ENCODE measurements at regions not wholly inside any gene's neighbourhood (a gene's known extent, or its start where the extent isn't known, plus 50 kb on each side); places are given as distances from the start of the nearest gene placed in this dataset.

DNA sequence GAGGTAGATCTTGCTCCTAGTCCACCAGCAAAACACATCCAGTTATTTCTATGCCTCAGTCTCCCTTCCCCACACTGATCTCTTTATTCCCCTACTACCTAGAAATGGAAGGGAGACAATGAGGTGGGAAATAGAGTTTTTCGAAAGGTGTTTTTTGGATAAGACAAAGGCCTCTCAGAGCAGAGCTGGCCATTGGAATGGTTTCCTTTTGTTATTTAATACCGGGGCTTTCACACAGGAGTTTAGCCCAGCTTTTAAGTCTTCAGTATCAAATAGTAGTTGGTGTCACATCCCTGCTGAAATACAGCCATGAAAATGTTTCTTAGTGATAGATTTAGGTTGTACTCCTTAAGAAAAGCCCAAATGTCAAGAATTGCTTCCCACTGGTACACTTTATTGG, 65.4 kb upstream of the B3GAT1 start:
- DNase-seq (ENCODE audit: low read depth in 2 of 2): no peak

DNA sequence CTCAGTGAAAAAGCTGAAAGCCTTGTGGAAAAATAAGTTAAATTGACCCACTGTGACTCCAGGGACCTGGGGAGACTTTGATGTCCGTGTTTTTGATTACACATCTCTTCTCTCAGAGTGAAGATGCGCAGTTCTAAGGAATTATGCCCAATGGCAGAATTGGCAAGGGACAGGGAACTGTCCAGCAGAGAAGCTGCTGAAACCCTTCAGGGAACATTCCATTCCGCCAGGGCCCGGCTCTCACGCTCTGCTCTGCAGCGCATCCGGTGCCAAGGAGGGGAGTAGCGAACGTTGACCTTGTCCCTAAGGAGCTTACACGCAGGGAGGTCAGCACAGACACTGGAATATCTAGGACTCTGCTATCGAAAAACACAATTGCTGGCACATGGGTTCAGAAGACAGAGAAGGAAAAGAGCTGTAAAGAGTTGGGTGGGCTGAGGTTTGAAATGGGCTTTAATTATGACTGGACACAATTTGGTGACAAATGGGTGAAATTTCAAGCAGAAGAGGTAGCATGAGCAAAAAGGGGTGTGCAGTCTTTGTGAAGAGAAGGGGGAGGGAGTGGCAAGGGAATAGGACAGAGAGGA, 64.5 kb upstream of the B3GAT1 start:
- DNase-seq (ENCODE audit: low read depth in 2 of 2): no peak

DNA sequence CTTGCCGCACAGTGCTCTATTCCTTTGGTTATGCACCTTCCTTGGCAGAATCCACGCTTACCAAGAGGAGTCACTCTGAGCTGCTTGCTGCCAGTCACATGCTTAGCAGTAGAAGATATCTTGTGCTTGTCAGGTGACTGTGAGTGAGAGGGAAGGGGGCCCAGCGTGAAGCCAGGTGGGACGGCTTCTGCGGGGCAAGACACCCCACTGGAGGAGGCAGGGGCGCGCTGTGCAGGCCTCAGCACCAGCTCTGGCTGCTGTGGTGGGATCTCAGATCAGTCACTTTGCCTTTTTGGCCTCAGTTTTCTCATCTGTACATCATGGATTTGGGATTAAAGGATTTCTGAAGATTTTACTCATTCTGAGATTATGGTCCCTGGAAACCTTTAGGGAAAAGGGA, 63.9 kb upstream of the B3GAT1 start:
- DNase-seq (ENCODE audit: low read depth in 2 of 2): no peak

DNA sequence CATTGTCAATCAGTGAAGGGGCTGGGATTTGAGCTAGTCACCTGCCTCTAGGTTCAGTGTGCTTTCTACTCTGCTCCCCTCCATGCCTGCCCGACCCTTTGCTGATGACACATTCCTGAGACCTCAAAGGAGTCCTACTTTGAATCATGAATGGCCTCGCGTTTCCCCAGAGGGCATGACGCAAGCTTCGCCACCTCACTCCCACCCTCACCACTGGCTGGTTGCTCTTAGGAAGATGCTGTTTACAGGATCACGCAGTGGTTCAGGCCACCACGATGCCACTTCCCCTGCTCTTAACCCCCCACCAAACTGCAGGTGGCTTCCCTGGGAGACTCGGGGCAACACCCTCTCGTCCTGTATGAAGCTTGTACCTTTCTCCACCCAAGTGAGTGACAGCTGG, 62.9 kb upstream of the B3GAT1 start:
- DNase-seq (ENCODE audit: low read depth in 2 of 2): no peak

DNA sequence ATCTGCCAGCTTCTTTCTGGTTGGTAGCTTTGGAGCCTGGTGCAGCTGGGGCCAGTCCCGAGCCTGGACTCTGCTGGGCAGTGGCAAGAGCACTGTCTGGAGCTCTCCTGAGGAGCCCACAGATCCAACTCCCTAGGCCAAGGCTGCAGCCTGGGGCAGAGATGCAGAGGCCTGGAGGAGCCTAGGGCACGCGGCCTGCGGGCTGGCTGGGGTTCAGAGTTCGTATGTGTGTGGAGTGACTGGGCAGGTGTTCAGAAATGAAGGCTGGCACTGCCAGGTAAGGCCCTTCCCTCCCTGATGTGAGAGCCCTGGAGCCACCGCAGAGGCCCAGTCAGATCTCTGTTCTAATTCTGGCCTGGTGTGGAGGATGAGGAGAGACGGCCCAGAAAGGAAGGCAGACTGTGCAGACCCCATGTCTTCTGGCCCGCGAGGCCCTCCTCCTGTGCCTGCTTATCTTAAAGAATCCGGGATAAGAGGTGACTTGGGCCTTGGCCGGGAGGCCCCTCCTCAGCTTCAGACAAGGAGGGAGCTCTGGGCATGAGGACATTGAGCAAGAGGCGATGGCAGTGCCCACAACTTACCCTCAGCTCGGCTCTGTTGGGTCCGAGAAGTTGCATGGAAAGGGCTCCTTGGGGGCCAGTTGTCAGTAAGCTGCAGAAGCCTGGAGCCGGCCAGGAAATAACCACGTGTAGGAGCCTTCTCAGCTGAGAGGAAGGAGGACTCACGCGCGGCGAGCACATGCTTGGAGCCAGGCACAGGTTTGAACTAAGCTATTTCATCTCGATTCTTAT, 62.2 kb upstream of the B3GAT1 start:
- no peak for DNase-seq (ENCODE audit: low read depth in 2 of 2)

DNA sequence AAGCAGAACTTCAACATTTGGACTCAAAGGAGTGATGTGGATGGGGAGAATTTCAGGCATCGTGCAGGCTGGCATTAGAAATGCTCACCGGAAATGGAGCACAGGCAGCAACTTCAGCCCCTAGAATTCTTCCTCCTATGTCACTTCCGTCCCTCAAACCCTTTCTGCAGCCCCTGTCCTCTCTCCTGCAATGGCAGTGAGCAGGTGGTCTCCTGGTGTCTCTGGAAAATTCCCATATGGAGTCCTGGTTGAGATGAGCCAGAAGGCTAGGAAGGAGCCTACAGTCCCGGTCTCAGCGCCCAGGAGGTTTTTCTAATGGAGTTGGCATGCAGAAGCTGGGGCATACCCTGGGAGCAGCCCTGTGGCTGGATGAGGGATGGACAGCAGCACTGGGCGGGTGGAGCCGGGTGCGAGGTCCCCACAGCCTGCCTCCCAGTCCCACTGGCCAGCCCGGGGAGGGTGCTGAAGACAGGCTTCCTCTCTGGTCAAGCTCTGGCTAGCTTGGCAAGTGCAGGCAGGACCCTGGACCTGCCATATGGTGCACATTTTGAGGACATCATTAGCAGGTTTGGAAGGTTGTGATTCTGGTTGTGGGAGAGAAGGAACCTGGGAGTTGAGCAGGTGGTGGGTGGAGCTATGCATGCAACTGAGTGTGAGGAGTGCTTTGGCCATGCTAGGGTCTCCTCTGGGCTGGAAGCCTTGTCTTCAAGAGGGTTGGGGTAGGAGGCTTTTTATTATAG, 59.8 kb upstream of the B3GAT1 start:
- DNase-seq (ENCODE audit: low read depth in 2 of 2): no peak

GRCh38 chr11:134471087-134471715, 59.2 kb upstream of the B3GAT1 start:
- no peak for DNase-seq (ENCODE audit: low read depth in 2 of 2)

GRCh38 chr11:134470238-134470637, 58.2 kb upstream of the B3GAT1 start:
- DNase-seq (ENCODE audit: low read depth in 2 of 2): no peak

DNA sequence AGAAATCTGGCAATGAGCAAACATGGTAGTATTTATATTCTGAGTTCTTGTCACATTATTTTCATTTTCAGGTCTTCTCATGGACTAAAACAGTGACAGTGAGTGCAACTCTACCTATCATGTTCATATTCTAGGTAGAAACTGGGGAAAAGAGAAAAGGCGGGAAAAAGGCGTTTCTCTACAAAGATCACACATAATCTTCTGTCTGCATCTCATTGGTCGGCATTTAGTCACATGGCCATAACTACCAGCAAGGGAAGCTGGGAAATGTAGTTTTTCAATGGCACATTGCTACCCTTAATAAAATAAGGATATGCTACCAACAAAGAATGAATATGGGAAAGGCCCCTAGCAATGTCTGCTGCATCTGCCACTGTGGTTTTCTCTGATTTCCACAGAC, 57.6 kb upstream of the B3GAT1 start:
- no peak for DNase-seq (ENCODE audit: low read depth in 2 of 2)

GRCh38 chr11:134468796-134469195, 56.8 kb upstream of the B3GAT1 start:
- no peak for DNase-seq (ENCODE audit: low read depth in 2 of 2)

- no peak for DNase-seq (ENCODE audit: low read depth in 2 of 2)
These were observed 56.1 kb upstream of the B3GAT1 start for GRCh38 chr11:134468081-134468668.

GRCh38 chr11:134466610-134467567, 54.8 kb upstream of the B3GAT1 start:
- DNase-seq (ENCODE audit: low read depth in 2 of 2): no peak

DNA sequence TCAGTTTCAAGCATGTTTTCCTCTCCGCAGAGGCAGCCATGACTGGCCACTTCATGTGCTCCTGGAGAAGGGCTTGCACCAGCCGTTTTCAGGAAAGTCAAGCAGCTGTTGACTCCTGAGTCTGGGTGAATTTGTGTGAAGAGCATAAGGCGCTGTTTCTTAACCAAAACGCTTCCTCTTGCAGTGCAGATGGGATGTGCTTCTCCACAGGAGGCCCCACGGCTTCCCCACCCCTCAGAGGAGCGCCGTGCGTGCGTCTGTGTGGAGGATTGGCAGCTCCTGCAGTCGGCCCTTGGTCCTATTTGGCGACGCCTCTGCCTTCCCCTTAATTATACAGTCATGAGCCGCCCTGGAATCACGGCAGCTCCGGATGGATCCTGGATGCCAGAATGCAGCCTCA, 54.1 kb upstream of the B3GAT1 start:
- DNase-seq (ENCODE audit: low read depth in 2 of 2): no peak

GRCh38 chr11:134464981-134465730, 53.1 kb upstream of the B3GAT1 start:
- no peak for DNase-seq (ENCODE audit: low read depth in 2 of 2)

DNA sequence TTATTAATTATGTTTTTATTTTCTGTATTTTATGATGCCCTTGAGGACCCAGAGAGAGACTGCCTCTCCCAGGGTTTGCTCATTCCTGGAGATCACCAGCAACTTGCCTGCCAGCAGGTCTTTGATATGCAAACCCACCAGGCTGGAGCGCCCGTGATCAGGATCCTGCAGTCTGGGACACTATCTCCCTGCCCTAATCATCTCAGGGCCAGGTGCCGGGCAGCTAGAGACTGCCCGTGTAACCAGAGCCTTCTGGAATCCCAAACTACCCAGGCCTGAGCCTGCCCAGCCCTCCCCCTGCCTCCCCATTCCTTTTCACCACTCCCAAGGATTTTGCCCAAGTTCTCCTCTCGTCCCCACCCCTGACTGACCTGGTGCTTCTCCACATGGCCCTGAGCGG, 52.2 kb upstream of the B3GAT1 start:
- no peak for DNase-seq (ENCODE audit: low read depth in 2 of 2)

GRCh38 chr11:134463716-134464115, 51.7 kb upstream of the B3GAT1 start:
- no peak for DNase-seq (ENCODE audit: low read depth in 2 of 2)
